ENCODE measurements at regions not wholly inside any gene's neighbourhood (a gene's known extent, or its start where the extent isn't known, plus 50 kb on each side); places are given as distances from the start of the nearest gene placed in this dataset.

GRCh38 chr1:162976628-162977027 is 92.5 kb upstream of the RGS4 start:
- TF ChIP-seq CTCF (IDR thresholded peaks at IDR 0.05; ENCODE audit: insufficient read depth, low read length) (no peak), REST (IDR thresholded peaks at IDR 0.05; ENCODE audit: insufficient replicate concordance, low read depth) (no peak), GABPA (IDR thresholded peaks at IDR 0.05; ENCODE audit: low read depth) (no peak)
